IMR-90 (cell line): ENCODE measurements at regions not wholly inside any gene's neighbourhood (a gene's known extent, or its start where the extent isn't known, plus 50 kb on each side); places are given as distances from the start of the nearest gene placed in this dataset.

Experiments used
- ATAC-seq: fragments of 200-7000 bp; cut with Tn5 transposase; 2 replicates; pipeline ENCODE4 v1.9.1; 2020; ENCODE audit warnings: low read depth, mild to moderate bottlenecking, moderate library complexity
- BruUV-seq: library from RNA; stranded (reverse); fragments of 400-500 nt; replicated peaks from 2 replicates; lab custom pipeline; 2021; lab: Mats Ljungman, UMichigan
- CTCF ChIA-PET: fragments of 300-600 bp; formaldehyde crosslinking; extraction: SDS; loops from one replicate; lab custom pipeline; 2021; ENCODE audit warnings: antibody characterized with exemption; lab: Yijun Ruan, JAX
- POLR2A ChIA-PET: fragments of 300-600 bp; sonication (Branson Sonifier 250); formaldehyde crosslinking; loops from one replicate; lab custom pipeline; 2022; ENCODE audit warnings: antibody characterized with exemption; ENCODE audit not compliant: unreplicated experiment; lab: Charles Lee
- DNase-seq: peaks from one replicate; pipeline ENCODE4 v3.0.0; 2013
- H2AFZ ChIP-seq: replicated peaks from 2 replicates; pipeline ENCODE3; 2013; ENCODE audit warnings: low read length, mild to moderate bottlenecking; ENCODE audit not compliant: poor library complexity
- H2AK5ac ChIP-seq: 2 replicates; pipeline ENCODE4 v1.6.1; 2013; ENCODE audit warnings: low read depth, low read length, inconsistent platforms
- H2AK9ac ChIP-seq: replicated peaks from 2 replicates; pipeline ENCODE3; 2013; ENCODE audit warnings: mild to moderate bottlenecking, low read depth, low read length, moderate library complexity; ENCODE audit not compliant: poor library complexity
- H2BK120ac ChIP-seq: 2 replicates; pipeline ENCODE4 v1.6.1; 2013; ENCODE audit warnings: low read depth, low read length, inconsistent platforms
- H2BK15ac ChIP-seq: 3 replicates; pipeline ENCODE4 v1.6.1; 2013; ENCODE audit warnings: low read depth, low read length, inconsistent platforms
- H2BK20ac ChIP-seq: 2 replicates; pipeline ENCODE4 v1.6.1; 2013; ENCODE audit warnings: low read depth, mild to moderate bottlenecking, inconsistent platforms, low read length, moderate library complexity
- H2BK5ac ChIP-seq: 2 replicates; pipeline ENCODE4 v1.6.1; 2013; ENCODE audit warnings: mild to moderate bottlenecking, low read depth, low read length, inconsistent platforms; ENCODE audit not compliant: poor library complexity, severe bottlenecking
- H3K14ac ChIP-seq: replicated peaks from 2 replicates; pipeline ENCODE4 v1.6.1; 2013; ENCODE audit warnings: low read depth, low read length, inconsistent platforms
- H3K18ac ChIP-seq: 2 replicates; pipeline ENCODE4 v1.6.1; 2013; ENCODE audit warnings: low read depth, low read length, control low read depth
- H3K23ac ChIP-seq: 2 replicates; pipeline ENCODE4 v1.6.1; 2013; ENCODE audit warnings: low read depth, low read length, inconsistent platforms
- H3K27ac ChIP-seq: 2 replicates; pipeline ENCODE4 v1.5.1; 2013; ENCODE audit warnings: mild to moderate bottlenecking, control low read depth, low read length; ENCODE audit not compliant: insufficient read depth
- H3K27me3 ChIP-seq: 2 replicates; pipeline ENCODE4 v1.6.1; 2013; ENCODE audit warnings: low read length; ENCODE audit not compliant: control insufficient read depth, insufficient read depth
- H3K36me3 ChIP-seq: 2 replicates; pipeline ENCODE4 v1.6.1; 2013; ENCODE audit warnings: low read length, mixed read lengths; ENCODE audit not compliant: control insufficient read depth, insufficient read depth
- H3K4ac ChIP-seq: 2 replicates; pipeline ENCODE4 v1.6.1; 2013; ENCODE audit warnings: low read depth, low read length, inconsistent platforms
- H3K4me1 ChIP-seq: 2 replicates; pipeline ENCODE4 v1.6.1; 2013; ENCODE audit warnings: low read length, mixed read lengths; ENCODE audit not compliant: control insufficient read depth, insufficient read depth
- H3K4me2 ChIP-seq: 2 replicates; pipeline ENCODE4 v1.6.1; 2013; ENCODE audit warnings: low read depth, mild to moderate bottlenecking, control low read depth, low read length, moderate library complexity
- H3K4me3 ChIP-seq: 2 replicates; pipeline ENCODE4 v1.5.1; 2013; ENCODE audit warnings: low read depth, mild to moderate bottlenecking, control low read depth, low read length, moderate library complexity; ENCODE audit not compliant: insufficient read depth
- H3K56ac ChIP-seq: 2 replicates; pipeline ENCODE4 v1.6.1; 2013; ENCODE audit warnings: low read length, inconsistent platforms; ENCODE audit not compliant: insufficient read depth; ENCODE audit errors: extremely low read depth
- H3K79me1 ChIP-seq, 2 experiments: 2 replicates each; pipeline ENCODE4 v1.6.1; 2013; ENCODE audit warnings: low read length in 2 of 2, inconsistent platforms in 1 of 2, low read depth in 1 of 2
- H3K9ac ChIP-seq: 2 replicates; pipeline ENCODE4 v1.6.1; 2013; ENCODE audit warnings: low read depth, low read length, control low read depth
- H3K9me1 ChIP-seq: 2 replicates; pipeline ENCODE4 v1.6.1; 2013; ENCODE audit warnings: low read length, inconsistent platforms; ENCODE audit not compliant: insufficient read depth
- H3K9me3 ChIP-seq: 2 replicates; pipeline ENCODE4 v1.6.1; 2013; ENCODE audit warnings: low read length; ENCODE audit not compliant: control insufficient read depth, insufficient read depth
- H4K20me1 ChIP-seq: 2 replicates; pipeline ENCODE4 v1.6.1; 2013; ENCODE audit warnings: low read length, inconsistent platforms; ENCODE audit not compliant: insufficient read depth
- H4K5ac ChIP-seq: 2 replicates; pipeline ENCODE4 v1.6.1; 2013; ENCODE audit warnings: mild to moderate bottlenecking, low read depth, low read length, control low read depth
- H4K8ac ChIP-seq, 2 experiments: 2 replicates each; pipeline ENCODE4 v1.6.1; 2013; ENCODE audit warnings: low read depth in 2 of 2, low read length in 2 of 2, control low read depth in 1 of 2, inconsistent platforms in 1 of 2
- H4K91ac ChIP-seq: 2 replicates; pipeline ENCODE4 v1.6.1; 2013; ENCODE audit warnings: low read depth, low read length, inconsistent platforms; ENCODE audit not compliant: insufficient read depth
- BHLHE40 ChIP-seq: fragments of 150-350 bp; IDR thresholded peaks from 2 replicates; pipeline ENCODE4 v1.6.1; 2016; ENCODE audit warnings: mild to moderate bottlenecking, low read depth, low read length
- CEBPB ChIP-seq: IDR thresholded peaks from 2 replicates; pipeline ENCODE4 v1.6.1; 2012; ENCODE audit warnings: low read depth, low read length, improper control_type of control experiment
- CHD1 ChIP-seq: IDR thresholded peaks from 2 replicates; pipeline ENCODE4 v1.6.1; 2012; ENCODE audit warnings: low read depth, low read length, improper control_type of control experiment
- CTCF ChIP-seq: conservative IDR thresholded peaks from 2 replicates; pipeline ENCODE4 v1.5.1; 2012; ENCODE audit warnings: mild to moderate bottlenecking, low read depth, low read length, improper control_type of control experiment
- FOS ChIP-seq: fragments of 150-350 bp; IDR thresholded peaks from 2 replicates; pipeline ENCODE4 v1.6.1; 2016; ENCODE audit warnings: low read depth, low read length
- MAFK ChIP-seq: IDR thresholded peaks from 2 replicates; pipeline ENCODE4 v1.6.1; 2012; ENCODE audit warnings: low read depth, low read length, improper control_type of control experiment
- MXI1 ChIP-seq: IDR thresholded peaks from 2 replicates; pipeline ENCODE4 v1.6.1; 2012; ENCODE audit warnings: low read depth, mild to moderate bottlenecking, low read length, moderate library complexity, borderline replicate concordance
- NFE2L2 ChIP-seq: fragments of 150-350 bp; IDR thresholded peaks from 2 replicates; pipeline ENCODE4 v1.6.1; 2016; ENCODE audit warnings: low read depth, mild to moderate bottlenecking, low read length
- POLR2A ChIP-seq: IDR thresholded peaks from 2 replicates; pipeline ENCODE4 v1.6.1; 2012; ENCODE audit warnings: mild to moderate bottlenecking, low read depth, low read length
- RAD21 ChIP-seq: IDR thresholded peaks from 2 replicates; pipeline ENCODE4 v1.6.1; 2012; ENCODE audit warnings: low read length, improper control_type of control experiment
- RFX5 ChIP-seq: IDR thresholded peaks from 2 replicates; pipeline ENCODE4 v1.8.0; 2012; ENCODE audit warnings: low read depth, mild to moderate bottlenecking, low read length, moderate library complexity
- SMC3 ChIP-seq: fragments of 150-350 bp; IDR thresholded peaks from 2 replicates; pipeline ENCODE4 v1.6.1; 2016; ENCODE audit warnings: low read depth, mild to moderate bottlenecking, antibody characterized with exemption, low read length, moderate library complexity
- USF2 ChIP-seq: fragments of 150-350 bp; IDR thresholded peaks from 2 replicates; pipeline ENCODE4 v1.6.1; 2017; ENCODE audit warnings: mild to moderate bottlenecking, antibody characterized with exemption, low read length, low read depth
- WGBS, 2 experiments: methylation state at CpG; one replicate each; pipeline versions ENCODE4 v1.1.5 to v1.1.7; 2013; ENCODE audit warnings: missing lambda C conversion rate in 2 of 2; ENCODE audit not compliant: insufficient read length in 1 of 2; ENCODE audit errors: extremely low coverage in 2 of 2; 5-methylcytosine and 5-hydroxymethylcytosine counted together
- dilution Hi-C: fragments of 300-500 bp; cut with HindIII; formaldehyde crosslinking; loops from one replicate; pipeline ENCODE4 v1.14.3; 2018; ENCODE audit warnings: low sequenced_read_pairs; ENCODE audit not compliant: unreplicated experiment
- in situ Hi-C: fragments of 300-500 bp; cut with MboI; formaldehyde crosslinking; loops from 3 replicates; pipeline ENCODE4 v1.14.3; 2019; ENCODE audit warnings: low sequenced_read_pairs, inconsistent platforms, mixed read lengths
- intact Hi-C: fragments of 100-400 bp; cut with micrococcal nuclease; formaldehyde crosslinking; loops from 2 replicates; pipeline ENCODE4 v1.10.0; 2022

- CTCF ChIA-PET: interaction anchor here (0.6 to 1.4 kb wide), 3 partner anchors 61 to 496 kb away, joined by 3 to 4 read pairs (median 3); no protein-coding TSS in a partner anchor
These were observed 57.3 kb upstream of the TRIM2 start for GRCh38 chr4:153146961-153147360.

More at GRCh38 chr4:153146961-153147360, 57.3 kb upstream of the TRIM2 start:
- Histone ChIP-seq H4K5ac (no peak overlapping the region), H3K14ac (no peak overlapping the region), H3K18ac (no peak overlapping the region), H2BK15ac (no peak overlapping the region), H3K4ac (no peak overlapping the region), H2BK120ac (no peak overlapping the region), H3K27me3 (no peaks in the 10 kb centered on the region), H3K27ac (no peak overlapping the region), H3K4me2 (no peak overlapping the region), H3K9me1 (no peaks in the 10 kb centered on the region), H3K79me1 (no peaks in the 10 kb centered on the region), H3K9ac (no peak overlapping the region), H3K36me3 (no peaks in the 10 kb centered on the region), H2AK5ac (no peak overlapping the region), H3K4me1 (peaks cover 1% of the 10 kb centered on the region; the same call in 1 of the 2 replicates), H2AK9ac (no peak overlapping the region), H2BK20ac (no peak overlapping the region), H2AFZ (no peak overlapping the region), H4K8ac (no peak overlapping the region), H3K9me3 (no peaks in the 10 kb centered on the region), H4K91ac (no peak overlapping the region), H4K20me1 (no peaks in the 10 kb centered on the region), H2BK5ac (no peak overlapping the region), H3K23ac (no peak overlapping the region), H3K4me3 (no peak overlapping the region), H3K56ac (no peak overlapping the region)
- dilution Hi-C loops (no loop called here), in situ Hi-C loops (no loop called here), intact Hi-C loops (loop anchor here (10.0 kb wide), 1 partner anchor 318 kb away; the partner anchor contains the start of gene TMEM131L)
- WGBS, 2 experiments: no CpG with 5 or more reads among the region's 4 CpGs
- POLR2A ChIA-PET: interaction anchor here (0.6 kb wide), 1 partner anchor 11 kb away, joined by 3 read pairs; no protein-coding TSS in a partner anchor
- no peak for ATAC-seq
- DNase-seq: no peak
- BruUV-seq: no TSS peak
- TF ChIP-seq SMC3: no peak
- no peak for TF ChIP-seq CHD1
- TF ChIP-seq MAFK: no peak
- TF ChIP-seq BHLHE40: no peak
- TF ChIP-seq CEBPB: no peak
- TF ChIP-seq RFX5: no peak
- TF ChIP-seq USF2: no peak
- no peak for TF ChIP-seq FOS
- TF ChIP-seq MXI1: no peak
- no peak for TF ChIP-seq RAD21
- TF ChIP-seq NFE2L2: no peak
- TF ChIP-seq CTCF: no peak
- no peak for TF ChIP-seq POLR2A
